Activated naive CD8-positive, alpha-beta T cell treated with anti-CD3 and anti-CD28 coated beads, Interleukin-2, amount 50 U/mL, for 24 hours (primary cell): ENCODE measurements at regions not wholly inside any gene's neighbourhood (a gene's known extent, or its start where the extent isn't known, plus 50 kb on each side); places are given as distances from the start of the nearest gene placed in this dataset.
"Not testable (repeated sequence)": the region's sequence is repeated elsewhere in the genome, so short reads cannot be mapped to it uniquely, and the experiment has no call there.

Experiments used
- ATAC-seq: fragments of 150-1000 bp; cut with Tn5 transposase; one replicate; pipeline ENCODE4 v1.10.0; 2021
- DNase-seq: peaks from one replicate; pipeline ENCODE4 v3.0.0; 2021
- H3K27ac Mint-ChIP-seq: one replicate; pipeline ENCODE4 v1.8.0; 2021; ENCODE audit warnings: mild to moderate bottlenecking, mixed read lengths
- H3K27me3 Mint-ChIP-seq: one replicate; pipeline ENCODE4 v1.8.0; 2021; ENCODE audit warnings: mixed read lengths
- H3K36me3 Mint-ChIP-seq: one replicate; pipeline ENCODE4 v1.8.0; 2021; ENCODE audit warnings: low read depth, mixed read lengths
- H3K4me1 Mint-ChIP-seq: one replicate; pipeline ENCODE4 v1.8.0; 2021; ENCODE audit warnings: mixed read lengths
- H3K4me3 Mint-ChIP-seq: one replicate; pipeline ENCODE4 v1.8.0; 2021; ENCODE audit warnings: mild to moderate bottlenecking, moderate library complexity, mixed read lengths
- H3K9me3 Mint-ChIP-seq: one replicate; pipeline ENCODE4 v1.8.0; 2021; ENCODE audit warnings: mixed read lengths

- H3K36me3 Mint-ChIP-seq = no peaks in the 10 kb centered on the region
- no peak overlapping the region for H3K4me3 Mint-ChIP-seq
- no peaks in the 10 kb centered on the region for H3K27me3 Mint-ChIP-seq
- peaks cover 18% of the 10 kb centered on the region for H3K9me3 Mint-ChIP-seq
- ATAC-seq (no peak), DNase-seq (no peak)
- no peak overlapping the region for H3K27ac Mint-ChIP-seq
- no peaks in the 10 kb centered on the region for H3K4me1 Mint-ChIP-seq
These were observed 2229.4 kb upstream of the AGA start for GRCh38 chr4:179671609-179672008.

- Mint-ChIP-seq H3K27ac (no peak overlapping the region), H3K36me3 (no peaks in the 10 kb centered on the region), H3K4me1 (no peaks in the 10 kb centered on the region), H3K4me3 (no peak overlapping the region), H3K9me3 (peaks cover 37% of the 10 kb centered on the region), H3K27me3 (no peaks in the 10 kb centered on the region)
- no peak for ATAC-seq
- no peak for DNase-seq
These were observed 2236.0 kb upstream of the AGA start for GRCh38 chr4:179678093-179678814.

GRCh38 chr4:179683661-179684060 is 2241.4 kb upstream of the AGA start:
- not testable (repeated sequence) for ATAC-seq, H3K4me1 Mint-ChIP-seq, H3K36me3 Mint-ChIP-seq, H3K4me3 Mint-ChIP-seq, H3K27ac Mint-ChIP-seq, DNase-seq, H3K9me3 Mint-ChIP-seq, H3K27me3 Mint-ChIP-seq

- peaks cover 11% of the 10 kb centered on the region for H3K9me3 Mint-ChIP-seq
- no peak for ATAC-seq
- no peak overlapping the region for H3K4me3 Mint-ChIP-seq
- H3K36me3 Mint-ChIP-seq = no peaks in the 10 kb centered on the region
- H3K27ac Mint-ChIP-seq = no peak overlapping the region
- H3K4me1 Mint-ChIP-seq = no peaks in the 10 kb centered on the region
- no peaks in the 10 kb centered on the region for H3K27me3 Mint-ChIP-seq
- DNase-seq = no peak
These were observed 2250.0 kb upstream of the AGA start for GRCh38 chr4:179692222-179692621.

GRCh38 chr4:179695175-179695574 is 2252.9 kb upstream of the AGA start:
- ATAC-seq (no peak), DNase-seq (no peak)
- peaks cover 11% of the 10 kb centered on the region for H3K9me3 Mint-ChIP-seq
- H3K4me1 Mint-ChIP-seq = no peaks in the 10 kb centered on the region
- H3K27ac Mint-ChIP-seq = no peak overlapping the region
- H3K36me3 Mint-ChIP-seq = no peaks in the 10 kb centered on the region
- H3K27me3 Mint-ChIP-seq = no peaks in the 10 kb centered on the region
- H3K4me3 Mint-ChIP-seq = no peak overlapping the region

- DNase-seq = no peak
- no peaks in the 10 kb centered on the region for H3K27me3 Mint-ChIP-seq
- no peaks in the 10 kb centered on the region for H3K4me1 Mint-ChIP-seq
- peaks cover 10% of the 10 kb centered on the region for H3K9me3 Mint-ChIP-seq
- no peaks in the 10 kb centered on the region for H3K36me3 Mint-ChIP-seq
- H3K4me3 Mint-ChIP-seq = no peak overlapping the region
- no peak for ATAC-seq
- H3K27ac Mint-ChIP-seq = no peak overlapping the region
These were observed 2256.1 kb upstream of the AGA start for GRCh38 chr4:179698321-179698720.

GRCh38 chr4:179709961-179710624 is 2267.9 kb upstream of the AGA start:
- Mint-ChIP-seq H3K36me3 (no peaks in the 10 kb centered on the region), H3K27me3 (no peaks in the 10 kb centered on the region), H3K4me3 (no peak overlapping the region), H3K9me3 (no peaks in the 10 kb centered on the region), H3K4me1 (no peaks in the 10 kb centered on the region), H3K27ac (no peak overlapping the region)
- ATAC-seq (no peak), DNase-seq (no peak)

- no peaks in the 10 kb centered on the region for H3K27me3 Mint-ChIP-seq
- H3K4me3 Mint-ChIP-seq = no peak overlapping the region
- DNase-seq (no peak), ATAC-seq (no peak)
- H3K9me3 Mint-ChIP-seq = peaks cover 10% of the 10 kb centered on the region
- H3K27ac Mint-ChIP-seq = no peak overlapping the region
- H3K36me3 Mint-ChIP-seq = no peaks in the 10 kb centered on the region
- no peaks in the 10 kb centered on the region for H3K4me1 Mint-ChIP-seq
These were observed 2277.7 kb upstream of the AGA start for GRCh38 chr4:179719766-179720450.

GRCh38 chr4:179726491-179726890 is 2284.3 kb upstream of the AGA start:
- not testable (repeated sequence) for H3K27ac Mint-ChIP-seq, H3K4me1 Mint-ChIP-seq, DNase-seq, ATAC-seq, H3K36me3 Mint-ChIP-seq, H3K4me3 Mint-ChIP-seq, H3K27me3 Mint-ChIP-seq
- H3K9me3 Mint-ChIP-seq = peaks cover 22% of the 10 kb centered on the region

GRCh38 chr4:179728305-179728704 is 2286.1 kb upstream of the AGA start:
- H3K9me3 Mint-ChIP-seq = peaks cover 22% of the 10 kb centered on the region
- no peaks in the 10 kb centered on the region for H3K27me3 Mint-ChIP-seq
- H3K4me3 Mint-ChIP-seq = no peak overlapping the region
- no peak overlapping the region for H3K27ac Mint-ChIP-seq
- no peaks in the 10 kb centered on the region for H3K36me3 Mint-ChIP-seq
- DNase-seq (no peak), ATAC-seq (no peak)
- no peaks in the 10 kb centered on the region for H3K4me1 Mint-ChIP-seq

GRCh38 chr4:179736820-179737219 is 2294.6 kb upstream of the AGA start:
- not testable (repeated sequence) for H3K36me3 Mint-ChIP-seq, ATAC-seq, H3K9me3 Mint-ChIP-seq, DNase-seq, H3K27ac Mint-ChIP-seq, H3K27me3 Mint-ChIP-seq, H3K4me1 Mint-ChIP-seq, H3K4me3 Mint-ChIP-seq

- ATAC-seq (no peak), DNase-seq (no peak)
- H3K27me3 Mint-ChIP-seq = no peaks in the 10 kb centered on the region
- peaks cover 5% of the 10 kb centered on the region for H3K9me3 Mint-ChIP-seq
- no peak overlapping the region for H3K27ac Mint-ChIP-seq
- H3K4me3 Mint-ChIP-seq = no peak overlapping the region
- H3K4me1 Mint-ChIP-seq = no peaks in the 10 kb centered on the region
- no peaks in the 10 kb centered on the region for H3K36me3 Mint-ChIP-seq
These were observed 2296.6 kb upstream of the AGA start for GRCh38 chr4:179738822-179739221.

GRCh38 chr4:179747218-179747910 is 2305.1 kb upstream of the AGA start:
- ATAC-seq (no peak), DNase-seq (no peak)
- Mint-ChIP-seq H3K9me3 (peaks cover 8% of the 10 kb centered on the region), H3K27me3 (no peaks in the 10 kb centered on the region), H3K4me1 (no peaks in the 10 kb centered on the region), H3K27ac (no peak overlapping the region), H3K36me3 (no peaks in the 10 kb centered on the region), H3K4me3 (no peak overlapping the region)

- Mint-ChIP-seq H3K27me3 (no peaks in the 10 kb centered on the region), H3K4me1 (no peaks in the 10 kb centered on the region), H3K4me3 (no peak overlapping the region), H3K9me3 (peaks cover 8% of the 10 kb centered on the region), H3K27ac (no peak overlapping the region), H3K36me3 (no peaks in the 10 kb centered on the region)
- no peak for ATAC-seq
- no peak for DNase-seq
These were observed 2306.6 kb upstream of the AGA start for GRCh38 chr4:179748837-179749236.

- Mint-ChIP-seq H3K36me3 (no peaks in the 10 kb centered on the region), H3K27ac (no peak overlapping the region), H3K9me3 (peaks cover 5% of the 10 kb centered on the region), H3K4me1 (no peaks in the 10 kb centered on the region), H3K27me3 (no peaks in the 10 kb centered on the region), H3K4me3 (no peak overlapping the region)
- no peak for ATAC-seq
- no peak for DNase-seq
These were observed 2308.1 kb upstream of the AGA start for GRCh38 chr4:179750374-179750773.
